Osteoblast (primary cell): ENCODE measurements at regions not wholly inside any gene's neighbourhood (a gene's known extent, or its start where the extent isn't known, plus 50 kb on each side); places are given as distances from the start of the nearest gene placed in this dataset.

ENCODE experiments used
- DNase-seq: peaks from one replicate; pipeline ENCODE4 v3.0.0; 2011; ENCODE audit warnings: low spot score, mixed read lengths; ENCODE audit not compliant: insufficient read length; ENCODE audit errors: missing footprints
- H2AFZ ChIP-seq: 2 replicates; pipeline ENCODE4 v1.6.0; 2011; ENCODE audit warnings: mild to moderate bottlenecking, low read length
- H3K27ac ChIP-seq: 2 replicates; pipeline ENCODE4 v1.5.1; 2011; ENCODE audit warnings: mild to moderate bottlenecking, low read depth, low read length, moderate library complexity
- H3K27me3 ChIP-seq: 2 replicates; pipeline ENCODE4 v1.6.0; 2012; ENCODE audit warnings: mild to moderate bottlenecking, control low read depth, inconsistent platforms, low read length, moderate library complexity; ENCODE audit not compliant: insufficient read depth
- H3K36me3 ChIP-seq: 2 replicates; pipeline ENCODE4 v1.5.1; 2011; ENCODE audit warnings: mild to moderate bottlenecking, low read length, control low read depth, moderate library complexity; ENCODE audit not compliant: insufficient read depth
- H3K4me1 ChIP-seq: 2 replicates; pipeline ENCODE4 v1.5.1; 2011; ENCODE audit warnings: mild to moderate bottlenecking, low read length, control low read depth, moderate library complexity; ENCODE audit not compliant: insufficient read depth
- H3K4me2 ChIP-seq: 2 replicates; pipeline ENCODE4 v1.6.0; 2011; ENCODE audit warnings: mild to moderate bottlenecking, low read length; ENCODE audit not compliant: insufficient read depth
- H3K4me3 ChIP-seq: fragments of 200-600 bp; sonication (generic); 3 replicates; pipeline ENCODE4 v1.5.1; 2012; ENCODE audit warnings: mild to moderate bottlenecking, low read length, inconsistent platforms; ENCODE audit not compliant: insufficient read depth
- H3K79me2 ChIP-seq: 2 replicates; pipeline ENCODE4 v1.6.0; 2012; ENCODE audit warnings: mild to moderate bottlenecking, low read length, control low read depth, inconsistent platforms; ENCODE audit not compliant: insufficient read depth
- H3K9me3 ChIP-seq: 2 replicates; pipeline ENCODE4 v1.5.1; 2011; ENCODE audit warnings: low read depth, low read length, control low read depth
- H4K20me1 ChIP-seq: 2 replicates; pipeline ENCODE4 v1.6.0; 2012; ENCODE audit warnings: mild to moderate bottlenecking, low read length, control low read depth; ENCODE audit not compliant: insufficient read depth
- CTCF ChIP-seq: IDR thresholded peaks from 2 replicates; pipeline ENCODE4 v1.5.1; 2011; ENCODE audit warnings: mild to moderate bottlenecking, low read depth, low read length, moderate library complexity; ENCODE audit errors: extremely low read depth

- Histone ChIP-seq H3K4me2 (no peak overlapping the region), H3K9me3 (no peaks in the 10 kb centered on the region), H3K27me3 (peaks cover 11% of the 10 kb centered on the region), H3K27ac (no peak overlapping the region), H3K4me1 (peaks cover 8% of the 10 kb centered on the region), H3K36me3 (no peaks in the 10 kb centered on the region), H3K79me2 (no peaks in the 10 kb centered on the region), H3K4me3 (no peak overlapping the region), H4K20me1 (no peaks in the 10 kb centered on the region), H2AFZ (no peak overlapping the region)
- DNase-seq = no peak
- TF ChIP-seq CTCF = no peak
Measured at GRCh38 chr20:58100731-58101356, 127.6 kb downstream of the ANKRD60 start.

DNA sequence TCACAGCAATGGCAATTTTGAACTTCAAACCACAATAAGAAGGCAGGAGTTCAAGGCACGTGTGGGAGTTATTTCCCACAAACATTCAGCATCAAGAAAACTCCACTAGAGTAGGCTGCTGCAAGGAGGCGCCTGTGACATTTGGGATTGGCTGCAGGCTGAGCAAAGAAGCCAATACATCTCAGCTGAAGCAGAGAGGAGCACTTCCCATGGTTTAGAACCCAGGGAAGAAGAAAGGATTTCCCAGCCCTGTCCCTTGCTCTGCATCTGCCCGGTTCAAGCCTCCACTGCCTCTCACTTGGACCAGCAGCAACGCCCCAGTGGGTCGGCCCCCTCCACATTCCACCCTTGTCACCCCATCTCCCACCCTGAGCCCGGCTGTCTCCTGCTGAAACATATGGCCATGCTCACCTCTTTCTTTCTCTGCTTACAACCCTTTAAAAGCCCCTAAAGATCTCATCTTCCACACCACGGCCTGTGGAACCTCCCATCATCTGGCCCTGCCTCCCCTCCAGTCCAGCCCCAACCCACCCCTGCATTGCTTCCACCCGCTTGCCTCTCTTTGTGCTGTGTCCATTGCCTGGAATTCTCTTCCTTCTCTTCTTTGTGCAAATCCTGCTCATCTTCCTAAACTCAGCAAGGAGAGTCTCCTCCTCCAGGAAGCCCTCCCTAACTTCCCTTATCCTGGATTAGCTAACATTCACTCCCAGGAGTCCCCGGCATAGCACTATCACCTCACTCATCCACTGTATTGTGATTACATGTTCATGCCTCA, 128.3 kb downstream of the ANKRD60 start:
- Histone ChIP-seq H3K4me3 (no peak overlapping the region), H4K20me1 (no peaks in the 10 kb centered on the region), H3K27ac (no peak overlapping the region), H2AFZ (no peak overlapping the region), H3K27me3 (peaks cover 14% of the 10 kb centered on the region), H3K4me1 (peaks cover 8% of the 10 kb centered on the region), H3K79me2 (no peaks in the 10 kb centered on the region), H3K9me3 (no peaks in the 10 kb centered on the region), H3K4me2 (no peak overlapping the region), H3K36me3 (no peaks in the 10 kb centered on the region)
- no peak for DNase-seq
- no peak for TF ChIP-seq CTCF

- Histone ChIP-seq H3K27ac (no peak overlapping the region), H3K4me1 (peaks cover 8% of the 10 kb centered on the region), H2AFZ (no peak overlapping the region), H3K9me3 (no peaks in the 10 kb centered on the region), H3K79me2 (no peaks in the 10 kb centered on the region), H3K4me3 (no peak overlapping the region), H3K27me3 (peaks cover 14% of the 10 kb centered on the region), H3K4me2 (no peak overlapping the region), H4K20me1 (no peaks in the 10 kb centered on the region), H3K36me3 (no peaks in the 10 kb centered on the region)
- no peak for DNase-seq
- no peak for TF ChIP-seq CTCF
Measured at GRCh38 chr20:58099291-58099935, 129.0 kb downstream of the ANKRD60 start.

GRCh38 chr20:58098571-58098970, 129.9 kb downstream of the ANKRD60 start:
- no peak overlapping the region for H3K27ac ChIP-seq
- TF ChIP-seq CTCF = no peak
- DNase-seq = no peak
- H3K4me1 ChIP-seq = peaks cover 8% of the 10 kb centered on the region
- no peaks in the 10 kb centered on the region for H3K36me3 ChIP-seq
- H3K4me2 ChIP-seq = no peak overlapping the region
- no peaks in the 10 kb centered on the region for H3K9me3 ChIP-seq
- H2AFZ ChIP-seq = no peak overlapping the region
- no peak overlapping the region for H3K4me3 ChIP-seq
- no peaks in the 10 kb centered on the region for H4K20me1 ChIP-seq
- peaks cover 14% of the 10 kb centered on the region for H3K27me3 ChIP-seq
- no peaks in the 10 kb centered on the region for H3K79me2 ChIP-seq
